Epithelial cell of proximal tubule (primary cell): ENCODE measurements at regions not wholly inside any gene's neighbourhood (a gene's known extent, or its start where the extent isn't known, plus 50 kb on each side); places are given as distances from the start of the nearest gene placed in this dataset.
A peak's percentile ranks its signal among the peaks of the same experiment; 100 is the strongest.

Experiments
- DNase-seq: peaks from one replicate; pipeline ENCODE4 v3.0.0-alpha.2; 2011; ENCODE audit warnings: low read depth
- H3K4me3 ChIP-seq: 2 replicates; pipeline ENCODE4 v1.5.1; 2011; ENCODE audit warnings: low read depth, mild to moderate bottlenecking, low read length
- CTCF ChIP-seq: conservative IDR thresholded peaks from 2 replicates; pipeline ENCODE4 v1.5.1; 2012; ENCODE audit warnings: low read depth, mild to moderate bottlenecking, low read length

- DNase-seq = no peak
- TF ChIP-seq CTCF = no peak
- no peak overlapping the region for H3K4me3 ChIP-seq
Measured at GRCh38 chr3:192042116-192042515, 581.2 kb downstream of the PYDC2 start.

- peak; percentile 92 for DNase-seq
- no peak for TF ChIP-seq CTCF
- H3K4me3 ChIP-seq = no peak overlapping the region
Measured at GRCh38 chr3:192054881-192055280, 593.9 kb downstream of the PYDC2 start.

- DNase-seq = no peak
- H3K4me3 ChIP-seq = no peak overlapping the region
- TF ChIP-seq CTCF = no peak
Measured at GRCh38 chr3:192055946-192056345, 595.0 kb downstream of the PYDC2 start.

GRCh38 chr3:192057261-192057660, 596.3 kb downstream of the PYDC2 start:
- DNase-seq = no peak
- TF ChIP-seq CTCF = no peak
- H3K4me3 ChIP-seq = no peak overlapping the region

GRCh38 chr3:192060160-192060781, 599.3 kb downstream of the PYDC2 start:
- peak; percentile 49 for DNase-seq
- no peak for TF ChIP-seq CTCF
- H3K4me3 ChIP-seq = no peak overlapping the region

GRCh38 chr3:192061426-192061825, 600.5 kb downstream of the PYDC2 start:
- no peak for TF ChIP-seq CTCF
- no peak for DNase-seq
- no peak overlapping the region for H3K4me3 ChIP-seq

- H3K4me3 ChIP-seq = no peak overlapping the region
- no peak for DNase-seq
- no peak for TF ChIP-seq CTCF
Measured at GRCh38 chr3:192062186-192062585, 601.2 kb downstream of the PYDC2 start.
